ENCODE measurements at regions not wholly inside any gene's neighbourhood (a gene's known extent, or its start where the extent isn't known, plus 50 kb on each side); places are given as distances from the start of the nearest gene placed in this dataset.

DNA sequence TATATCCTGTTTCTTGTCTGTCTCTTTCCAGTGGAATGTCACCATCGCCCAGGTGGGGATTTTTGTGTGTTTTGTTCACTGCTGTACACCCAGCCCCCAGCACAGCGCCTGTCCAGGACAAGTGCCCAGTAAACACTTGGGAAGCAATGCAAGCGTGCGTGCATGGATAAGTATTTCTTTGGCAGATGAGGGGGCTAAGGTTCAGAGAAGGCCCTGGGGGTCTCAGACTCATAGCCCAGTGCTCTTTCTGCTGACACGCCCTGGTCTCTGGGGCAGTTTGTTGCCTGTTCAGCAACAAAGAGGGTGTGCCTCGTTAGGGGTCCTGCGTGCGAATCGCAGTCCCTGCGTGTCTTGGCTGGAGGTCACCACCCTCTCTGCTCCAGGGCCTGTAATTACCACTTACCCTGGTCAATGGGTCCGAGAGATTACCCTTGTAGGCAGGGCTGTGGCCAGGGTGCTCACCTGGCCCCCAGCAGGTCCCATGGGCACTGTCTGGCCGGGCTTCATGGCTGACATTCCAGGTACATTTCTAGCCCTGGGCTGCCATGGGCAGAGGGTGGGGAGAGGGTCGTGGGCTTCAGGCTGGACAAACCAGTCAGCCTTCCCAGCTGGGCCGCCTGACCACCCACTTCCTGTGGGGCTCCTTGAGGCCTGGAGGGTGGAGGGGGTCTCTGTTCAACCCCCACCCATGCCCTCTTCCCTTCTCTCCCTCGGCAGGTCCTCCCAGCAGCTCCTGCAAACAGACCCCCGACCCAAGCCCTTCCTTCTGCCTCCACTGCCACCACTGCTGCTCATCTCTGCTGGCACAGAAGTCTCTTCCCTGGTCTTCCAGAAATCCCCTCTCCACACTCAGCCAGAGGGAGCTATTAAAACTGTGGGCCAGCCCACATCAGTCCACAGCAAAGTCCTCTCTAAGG is 87.1 kb downstream of the CEBPB start:
- no peak for TF ChIP-seq POLR2AphosphoS5 (IDR thresholded peaks at IDR 0.05; ENCODE audit: low read depth, low read length)
- TF ChIP-seq POU2F2 (IDR thresholded peaks at IDR 0.05; ENCODE audit: low read depth, low read length): no peak
- no peak for TF ChIP-seq POLR2A (IDR thresholded peaks at IDR 0.05; ENCODE audit: low read depth, low read length)
- no peak for TF ChIP-seq TAF1 (IDR thresholded peaks at IDR 0.05; ENCODE audit: low read depth, low read length)
